NCI-H2029 (cell line): ENCODE measurements at regions not wholly inside any gene's neighbourhood (a gene's known extent, or its start where the extent isn't known, plus 50 kb on each side); places are given as distances from the start of the nearest gene placed in this dataset.
"Not testable (repeated sequence)": the region's sequence is repeated elsewhere in the genome, so short reads cannot be mapped to it uniquely, and the experiment has no call there.

Experiments used
- DNase-seq: peaks from one replicate; lab custom pipeline; 2025; lab: John Stamatoyannopoulos, UW

DNA sequence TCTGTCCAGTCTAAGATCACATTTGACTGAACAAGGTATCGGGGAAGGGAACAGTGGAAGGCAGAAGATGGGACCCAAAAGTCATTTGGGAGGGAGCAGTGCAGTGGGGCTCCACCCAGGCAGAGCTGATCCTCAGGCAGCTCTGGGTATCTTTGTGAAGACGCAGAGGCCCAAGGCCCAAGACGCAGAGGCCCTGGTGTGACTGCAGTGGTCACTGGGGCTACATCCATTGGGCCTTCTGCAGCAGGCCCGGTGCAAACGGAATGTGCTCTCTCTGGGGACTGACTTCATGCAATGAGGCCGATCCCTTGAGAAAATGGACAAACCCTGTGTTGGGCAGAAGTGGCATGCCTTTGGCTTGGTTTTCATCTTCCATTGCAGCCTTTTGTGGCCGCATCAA is 463.4 kb upstream of the ZNF507 start:
- DNase-seq = no peak

- DNase-seq = no peak
These were observed 462.7 kb upstream of the ZNF507 start for GRCh38 chr19:31882709-31883108.

DNA sequence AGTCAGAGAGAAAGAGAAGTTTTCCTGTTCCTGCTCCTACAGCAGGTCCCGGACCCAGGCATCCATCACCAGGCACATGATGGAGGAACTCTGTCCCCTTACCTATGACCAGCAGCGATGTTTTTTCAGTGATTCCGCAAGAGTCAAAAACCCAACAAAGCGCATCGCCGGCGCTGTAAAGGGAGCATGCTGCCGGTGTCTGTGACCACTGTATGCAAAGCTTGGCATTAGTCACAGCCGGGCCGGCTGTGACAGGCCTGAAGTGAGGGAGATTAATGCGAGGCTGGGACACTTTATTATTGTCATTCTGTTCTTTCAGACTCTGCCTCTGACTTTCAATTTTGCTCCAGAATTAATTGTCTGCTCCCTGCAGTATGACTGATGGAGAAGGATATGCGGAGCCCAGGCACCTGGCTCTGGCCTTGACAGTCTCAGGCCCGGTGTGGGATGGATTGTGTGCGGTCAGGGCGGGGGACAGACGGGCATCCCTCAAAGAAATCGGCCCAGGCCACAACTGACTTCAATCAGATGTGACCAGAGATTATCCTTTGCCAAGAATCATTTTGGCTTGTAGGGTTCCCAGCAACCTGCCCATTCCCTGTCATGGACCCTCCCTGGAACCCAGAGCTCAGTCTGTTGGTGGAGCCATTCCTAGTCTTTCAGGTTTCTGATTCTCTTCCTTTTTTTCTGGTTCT is 462.0 kb upstream of the ZNF507 start:
- DNase-seq = no peak

DNA sequence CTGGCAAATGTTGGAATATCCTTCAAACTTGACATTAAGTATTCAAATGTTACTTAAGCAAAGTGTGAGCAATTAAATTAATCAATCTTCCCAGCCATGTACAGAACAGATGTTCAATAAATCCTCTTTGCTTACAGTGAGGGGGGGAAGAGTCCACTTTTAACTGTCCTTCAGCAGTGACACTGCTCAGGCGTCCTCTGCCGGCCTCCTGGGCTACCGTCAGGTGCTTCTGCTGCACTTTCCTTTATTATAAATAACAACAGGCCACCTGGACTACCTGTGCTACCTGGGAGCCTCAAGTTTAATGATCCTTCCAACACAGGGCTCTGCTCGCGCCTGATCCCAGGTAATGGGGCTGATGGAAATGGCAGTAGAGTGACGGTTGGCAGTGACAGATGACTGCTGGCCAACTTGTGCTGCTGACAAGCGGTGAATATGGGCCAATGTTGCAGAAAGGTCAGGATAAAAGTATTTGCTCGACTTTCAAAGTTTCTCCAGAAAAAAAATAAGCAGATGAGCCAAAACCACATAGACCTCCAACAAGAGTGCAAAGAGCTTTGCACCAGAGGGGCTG is 460.0 kb upstream of the ZNF507 start:
- no peak for DNase-seq

- DNase-seq = no peak
These were observed 455.2 kb upstream of the ZNF507 start for GRCh38 chr19:31890230-31890629.

GRCh38 chr19:31892060-31892459 is 453.4 kb upstream of the ZNF507 start:
- DNase-seq = no peak

DNA sequence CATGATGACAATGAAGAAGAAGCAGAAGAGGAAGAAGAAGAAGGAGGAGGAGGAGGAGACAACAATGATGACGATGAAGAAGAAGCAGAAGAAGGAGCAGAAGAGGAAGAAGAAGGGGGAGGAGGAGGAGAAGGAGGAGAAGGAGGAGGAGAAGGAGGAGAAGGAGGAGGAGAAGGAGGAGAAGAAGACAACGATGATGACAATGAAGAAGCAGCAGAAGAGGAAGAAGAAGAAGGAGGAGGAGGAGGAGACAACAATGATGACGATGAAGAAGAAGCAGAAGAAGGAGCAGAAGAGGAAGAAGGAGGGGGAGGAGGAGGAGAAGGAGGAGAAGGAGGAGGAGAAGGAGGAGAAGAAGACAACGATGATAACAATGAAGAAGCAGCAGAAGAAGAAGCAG is 451.9 kb upstream of the ZNF507 start:
- DNase-seq = not testable (repeated sequence)

DNA sequence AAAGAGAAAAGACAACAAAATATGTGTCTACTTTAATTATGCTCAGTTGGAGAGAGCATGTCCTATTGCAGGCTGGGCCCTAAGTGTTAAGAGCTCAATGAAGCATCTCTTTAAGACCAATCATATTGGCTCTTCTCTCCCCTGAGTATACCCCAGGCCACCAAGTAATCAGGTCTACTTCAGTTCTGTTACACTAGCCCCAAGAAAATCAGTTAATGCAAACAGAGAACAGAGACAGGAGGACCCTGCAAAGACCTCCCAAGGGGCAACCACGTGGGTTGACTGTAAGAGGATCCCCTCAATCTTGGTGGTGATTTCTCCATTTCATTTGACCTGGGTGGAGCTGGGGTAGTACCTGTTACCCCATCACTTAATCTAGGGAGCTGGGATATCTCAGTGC is 451.0 kb upstream of the ZNF507 start:
- DNase-seq = no peak

- no peak for DNase-seq
These were observed 448.1 kb upstream of the ZNF507 start for GRCh38 chr19:31897292-31897691.

- no peak for DNase-seq
These were observed 444.4 kb upstream of the ZNF507 start for GRCh38 chr19:31900991-31901390.

DNA sequence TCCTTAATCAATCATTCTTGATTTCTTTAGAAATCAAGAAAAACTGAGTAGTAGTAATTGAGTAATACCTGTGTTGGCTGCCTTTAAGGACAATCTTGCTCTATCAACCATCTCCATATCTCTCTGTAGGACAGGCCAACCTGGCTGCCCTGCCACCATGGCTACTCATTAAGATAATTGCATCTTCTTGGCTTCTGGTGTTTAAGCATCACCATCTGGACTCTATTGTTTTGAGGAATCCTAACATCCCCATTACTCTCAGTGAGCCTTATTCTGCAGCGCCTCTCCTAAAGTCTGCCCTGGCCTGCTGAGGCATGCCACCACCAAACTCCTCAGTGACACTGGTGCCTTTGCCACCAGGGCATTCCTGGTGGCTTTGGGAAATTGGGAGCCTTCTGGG is 442.6 kb upstream of the ZNF507 start:
- DNase-seq = no peak

DNA sequence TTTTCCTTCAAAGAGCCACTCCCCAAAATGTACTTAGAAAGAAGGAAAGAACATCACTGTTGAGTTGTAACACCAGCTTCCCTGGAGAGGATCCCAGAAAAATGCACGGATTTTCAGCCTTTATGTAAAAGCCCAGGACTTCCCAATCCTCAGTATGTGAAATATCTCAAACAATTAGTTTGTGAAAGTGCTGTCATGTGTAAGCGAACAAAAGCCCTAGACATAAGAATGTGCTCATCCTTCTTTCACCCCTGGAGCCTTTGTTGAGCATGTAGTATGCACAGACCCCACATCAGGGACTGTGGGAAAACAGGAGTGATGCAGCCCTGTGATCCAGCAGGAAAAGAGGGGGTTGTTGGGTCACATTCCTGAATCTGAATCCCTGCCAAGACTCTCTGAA is 441.4 kb upstream of the ZNF507 start:
- no peak for DNase-seq

GRCh38 chr19:31906111-31906871 is 439.1 kb upstream of the ZNF507 start:
- no peak for DNase-seq

- DNase-seq = no peak
These were observed 437.7 kb upstream of the ZNF507 start for GRCh38 chr19:31907661-31908060.

- DNase-seq = no peak
These were observed 437.3 kb upstream of the ZNF507 start for GRCh38 chr19:31908080-31908479.

- no peak for DNase-seq
These were observed 436.7 kb upstream of the ZNF507 start for GRCh38 chr19:31908496-31909225.

GRCh38 chr19:31910224-31910623 is 435.2 kb upstream of the ZNF507 start:
- no peak for DNase-seq

DNA sequence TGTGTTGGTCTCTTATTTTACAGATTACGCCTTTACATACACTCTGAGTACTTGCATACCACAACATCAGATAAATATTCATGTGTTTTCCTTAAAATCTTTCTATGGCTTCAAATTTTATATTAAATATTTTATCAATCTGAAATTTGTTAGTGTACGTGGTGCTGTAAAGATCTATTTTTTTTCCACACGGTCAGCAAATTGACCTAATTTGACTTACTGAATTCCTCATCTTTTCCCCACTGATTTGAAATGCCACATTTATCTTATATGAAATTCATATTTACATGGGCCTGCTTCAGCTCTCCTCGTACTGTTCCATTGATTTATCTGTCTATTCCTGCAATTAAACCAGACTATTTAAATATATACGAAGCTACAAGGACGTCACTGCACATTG is 433.8 kb upstream of the ZNF507 start:
- DNase-seq = no peak

- DNase-seq = no peak
These were observed 432.2 kb upstream of the ZNF507 start for GRCh38 chr19:31913103-31913661.

DNA sequence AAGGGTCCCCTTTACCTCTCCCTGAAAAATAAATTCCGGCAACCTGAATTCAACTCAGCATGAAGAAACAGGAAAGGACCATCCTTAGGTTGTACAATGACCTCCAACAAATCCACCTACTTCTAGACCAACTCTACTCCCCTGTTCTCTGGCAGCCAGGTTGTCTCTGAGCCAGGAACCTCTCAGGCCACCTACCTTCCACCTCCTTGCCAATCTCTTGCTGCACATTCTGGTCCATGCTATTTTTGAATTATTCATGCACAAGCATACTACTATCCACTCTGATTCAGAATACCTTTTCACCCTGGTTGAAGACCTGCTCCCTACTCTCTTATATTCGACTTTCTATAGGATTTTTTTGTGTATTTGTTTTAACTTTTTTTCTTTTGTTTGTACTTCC is 415.0 kb upstream of the ZNF507 start:
- no peak for DNase-seq

DNA sequence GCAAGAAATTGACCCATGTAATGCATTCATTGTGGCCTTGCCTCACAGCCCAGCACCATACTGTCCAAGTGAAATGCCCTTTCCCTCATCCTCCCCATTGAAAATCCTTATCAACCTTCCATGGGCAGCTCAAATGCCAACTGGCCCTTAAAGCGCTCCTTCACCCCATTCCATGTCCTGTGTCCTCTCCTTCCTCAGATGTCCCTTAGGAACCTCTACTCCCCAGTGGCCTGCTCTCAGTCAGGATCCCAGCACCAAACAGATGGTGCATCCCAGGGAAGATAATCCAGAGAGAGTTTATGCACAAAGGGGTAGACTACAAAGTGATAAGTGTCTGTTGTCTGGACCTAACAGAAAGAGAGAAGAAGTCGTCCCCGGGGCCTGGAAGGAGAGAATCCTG is 407.4 kb upstream of the ZNF507 start:
- DNase-seq = no peak

GRCh38 chr19:31938675-31939074 is 406.7 kb upstream of the ZNF507 start:
- DNase-seq = no peak
